CD14-positive monocyte (primary cell): ENCODE measurements at regions not wholly inside any gene's neighbourhood (a gene's known extent, or its start where the extent isn't known, plus 50 kb on each side); places are given as distances from the start of the nearest gene placed in this dataset.

Experiments
- DNase-seq, 3 donors: peaks; one replicate each; pipeline ENCODE4 v3.0.0-alpha.2; 2011 to 2022
- H2AFZ ChIP-seq: 2 replicates; pipeline ENCODE4 v1.6.0; 2012; ENCODE audit warnings: mild to moderate bottlenecking, low read depth, low read length, inconsistent platforms; ENCODE audit not compliant: insufficient read depth, poor library complexity, severe bottlenecking
- H3K27ac ChIP-seq, 2 donors: 1 replicate in 1 of 2; 2 replicates in 1 of 2; pipeline ENCODE4 v1.5.1; 2012 to 2013; ENCODE audit warnings: low read length in 2 of 2, control low read depth in 1 of 2, inconsistent platforms in 1 of 2, low read depth in 1 of 2, mild to moderate bottlenecking in 1 of 2
- H3K27me3 ChIP-seq, 2 donors: one replicate each; pipeline versions ENCODE4 v1.6.0 to v1.6.1; 2011 to 2013; ENCODE audit warnings: low read length in 2 of 2; ENCODE audit not compliant: control insufficient read depth in 2 of 2, insufficient read depth in 2 of 2
- H3K36me3 ChIP-seq, 2 donors: replicated peaks in 1 of 2; 1 replicate in 1 of 2; 2 replicates in 1 of 2; pipeline versions ENCODE4 v1.5.1 to v1.6.1; 2012 to 2013; ENCODE audit warnings: low read length in 2 of 2, control low read depth in 1 of 2, inconsistent platforms in 1 of 2, mild to moderate bottlenecking in 1 of 2; ENCODE audit not compliant: insufficient read depth in 2 of 2, control insufficient read depth in 1 of 2
- H3K4me1 ChIP-seq, 2 donors: 1 replicate in 1 of 2; 2 replicates in 1 of 2; pipeline versions ENCODE4 v1.5.1 to v1.6.1; 2012 to 2013; ENCODE audit warnings: low read length in 2 of 2, control low read depth in 1 of 2, inconsistent platforms in 1 of 2, mild to moderate bottlenecking in 1 of 2, moderate library complexity in 1 of 2; ENCODE audit not compliant: insufficient read depth in 2 of 2, control insufficient read depth in 1 of 2
- H3K4me2 ChIP-seq: replicated peaks from 2 replicates; pipeline ENCODE3; 2012; ENCODE audit warnings: low read length, moderate library complexity, mild to moderate bottlenecking; ENCODE audit not compliant: poor library complexity, severe bottlenecking; ENCODE audit errors: extremely low read depth
- H3K4me3 ChIP-seq, 3 experiments: fragments of 200-600 bp in 1 of 3; sonication (generic) in 1 of 3; replicated peaks in 1 of 3; 1 replicate in 2 of 3; 2 replicates in 1 of 3; pipeline ENCODE4 v1.5.1; 2011 to 2013; ENCODE audit warnings: low read length in 3 of 3, mild to moderate bottlenecking in 3 of 3, control low read depth in 2 of 3, low read depth in 2 of 3, inconsistent platforms in 1 of 3, moderate library complexity in 1 of 3
- H3K79me2 ChIP-seq: 2 replicates; pipeline ENCODE4 v1.6.0; 2012; ENCODE audit warnings: mild to moderate bottlenecking, control low read depth, inconsistent platforms, low read length, moderate library complexity; ENCODE audit not compliant: insufficient read depth
- H3K9ac ChIP-seq: 2 replicates; pipeline ENCODE4 v1.6.0; 2017; ENCODE audit warnings: low read length, mild to moderate bottlenecking; ENCODE audit not compliant: insufficient read depth, poor library complexity, severe bottlenecking
- H3K9me3 ChIP-seq, 2 donors: replicated peaks in 1 of 2; 1 replicate in 1 of 2; 2 replicates in 1 of 2; pipeline versions ENCODE4 v1.5.1 to v1.6.1; 2012 to 2013; ENCODE audit warnings: low read length in 2 of 2, control low read depth in 1 of 2; ENCODE audit not compliant: control insufficient read depth in 1 of 2, insufficient read depth in 1 of 2
- H4K20me1 ChIP-seq: 2 replicates; pipeline ENCODE4 v1.6.0; 2012; ENCODE audit warnings: mild to moderate bottlenecking, low read length, control low read depth, moderate library complexity; ENCODE audit not compliant: insufficient read depth
- H3K27ac Mint-ChIP-seq, 7 donors: one replicate each; pipeline ENCODE4 v1.8.0; 2020; ENCODE audit warnings: mild to moderate bottlenecking in 7 of 7, mixed read lengths in 7 of 7, moderate library complexity in 6 of 7, inconsistent platforms in 2 of 7
- H3K27me3 Mint-ChIP-seq, 3 donors: one replicate each; pipeline ENCODE4 v1.8.0; 2021 to 2022; ENCODE audit warnings: low read depth in 3 of 3, mild to moderate bottlenecking in 3 of 3, mixed read lengths in 3 of 3, moderate library complexity in 3 of 3, inconsistent platforms in 1 of 3
- H3K36me3 Mint-ChIP-seq, 2 donors: one replicate each; pipeline ENCODE4 v1.8.0; 2020; ENCODE audit warnings: mixed read lengths in 2 of 2, inconsistent platforms in 1 of 2, mild to moderate bottlenecking in 1 of 2
- H3K4me1 Mint-ChIP-seq: one replicate; pipeline ENCODE4 v1.8.0; 2020; ENCODE audit warnings: mild to moderate bottlenecking, mixed read lengths
- H3K4me3 Mint-ChIP-seq, 2 donors: one replicate each; pipeline ENCODE4 v1.8.0; 2020; ENCODE audit warnings: mild to moderate bottlenecking in 2 of 2, mixed read lengths in 2 of 2, moderate library complexity in 1 of 2
- H3K9me3 Mint-ChIP-seq, 7 donors: one replicate each; pipeline ENCODE4 v1.8.0; 2020 to 2022; ENCODE audit warnings: mixed read lengths in 7 of 7, mild to moderate bottlenecking in 6 of 7, moderate library complexity in 6 of 7, inconsistent platforms in 2 of 7
- CTCF ChIP-seq: fragments of 200-600 bp; IDR thresholded peaks from one replicate; pipeline ENCODE4 v1.8.0; 2022; ENCODE audit warnings: antibody characterized with exemption, mild to moderate bottlenecking
- WGBS: methylation state at CpG from one replicate; pipeline ENCODE4 v1.1.5; 2013; ENCODE audit warnings: missing lambda C conversion rate; ENCODE audit not compliant: insufficient coverage; 5-methylcytosine and 5-hydroxymethylcytosine counted together
- intact Hi-C, 2 donors: fragments of 100-400 bp; cut with micrococcal nuclease; formaldehyde crosslinking; loops; one replicate each; pipeline versions ENCODE4 v1.15.0 to v1.15.1; 2023

GRCh38 chr21:32181457-32181856 lies 97.4 kb downstream of the MIS18A start:
- Histone ChIP-seq H3K79me2 (no peaks in the 10 kb centered on the region), H3K4me2 (no peak overlapping the region), H3K4me1 (no peaks in the 10 kb centered on the region), H2AFZ (no peak overlapping the region), H4K20me1 (no peaks in the 10 kb centered on the region), H3K9ac (no peak overlapping the region), H3K4me3 (no peak overlapping the region), H3K9me3 (peaks cover 0 to 2% of the 10 kb centered on the region in 2 donors), H3K36me3 (no peaks in the 10 kb centered on the region), H3K27ac (no peak overlapping the region), H3K27me3 (no peaks in the 10 kb centered on the region)
- intact Hi-C loops: no loop called here
- DNase-seq: no peak
- no peak for TF ChIP-seq CTCF
- H3K36me3 Mint-ChIP-seq: no peaks in the 10 kb centered on the region
- 86% methylated on average over 1 of the region's 1 CpG for WGBS
- peaks cover 3 to 10% (median 6%) of the 10 kb centered on the region in 7 donors for H3K9me3 Mint-ChIP-seq
- no peak overlapping the region for H3K27ac Mint-ChIP-seq
- no peak overlapping the region for H3K4me3 Mint-ChIP-seq
- H3K27me3 Mint-ChIP-seq: peaks cover 0 to 9% (median 0%) of the 10 kb centered on the region in 3 donors
- no peaks in the 10 kb centered on the region for H3K4me1 Mint-ChIP-seq

DNA sequence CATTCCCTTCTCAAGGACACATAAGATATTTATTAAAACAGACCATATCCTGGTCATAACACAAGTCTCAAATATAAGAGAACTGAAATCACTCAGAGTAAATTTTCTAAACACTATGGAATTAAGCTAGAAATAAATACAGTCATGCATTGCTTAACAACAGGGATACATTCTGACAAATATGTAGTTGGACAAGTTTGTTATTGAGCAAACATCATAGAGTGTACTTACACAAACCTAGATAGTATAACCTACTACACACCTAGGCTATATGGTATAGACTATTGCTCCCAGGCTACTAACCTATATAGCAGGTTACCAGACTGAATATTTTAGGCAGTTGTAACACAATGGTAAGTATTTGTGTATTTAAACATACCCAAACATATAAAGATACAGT lies 104.0 kb downstream of the MIS18A start:
- intact Hi-C loops: no loop called here
- H3K4me3 Mint-ChIP-seq: no peak overlapping the region
- Histone ChIP-seq H3K9me3 (no peaks in the 10 kb centered on the region), H3K4me1 (no peaks in the 10 kb centered on the region), H3K27ac (no peak overlapping the region), H3K4me2 (no peak overlapping the region), H3K4me3 (no peak overlapping the region), H3K9ac (no peak overlapping the region), H3K36me3 (no peaks in the 10 kb centered on the region), H2AFZ (no peak overlapping the region), H3K27me3 (no peaks in the 10 kb centered on the region), H3K79me2 (no peaks in the 10 kb centered on the region), H4K20me1 (no peaks in the 10 kb centered on the region)
- H3K27me3 Mint-ChIP-seq: peaks cover 0 to 2% (median 1%) of the 10 kb centered on the region in 3 donors
- H3K36me3 Mint-ChIP-seq: no peaks in the 10 kb centered on the region
- H3K4me1 Mint-ChIP-seq: no peaks in the 10 kb centered on the region
- TF ChIP-seq CTCF: no peak
- no peak overlapping the region for H3K27ac Mint-ChIP-seq
- no peak for DNase-seq
- peaks cover 0 to 2% (median 2%) of the 10 kb centered on the region in 7 donors for H3K9me3 Mint-ChIP-seq
